OCI-LY3 (cell line): ENCODE measurements at regions not wholly inside any gene's neighbourhood (a gene's known extent, or its start where the extent isn't known, plus 50 kb on each side); places are given as distances from the start of the nearest gene placed in this dataset.

Experiments used
- H2AFZ ChIP-seq: fragments of 200-600, 300-600 bp; shearing (Covaris generic); 2 replicates; pipeline ENCODE4 v1.6.0; 2014; ENCODE audit warnings: antibody characterized with exemption, low read depth, low read length
- H3K27ac ChIP-seq: fragments of 200-600, 300-600 bp; sonication (generic); 2 replicates; pipeline ENCODE4 v1.5.1; 2014; ENCODE audit warnings: mild to moderate bottlenecking, low read length, moderate library complexity, mixed read lengths
- H3K27me3 ChIP-seq: fragments of 200-600, 300-600 bp; sonication (generic); 2 replicates; pipeline ENCODE4 v1.6.1; 2014; ENCODE audit warnings: low read depth, low read length, mixed read lengths
- H3K36me3 ChIP-seq: fragments of 200-600, 300-600 bp; sonication (generic); replicated peaks from 2 replicates; pipeline ENCODE3; 2014; ENCODE audit warnings: low read depth, low read length, mixed read lengths
- H3K4me1 ChIP-seq: fragments of 300-600, 200-600 bp; sonication (generic); 2 replicates; pipeline ENCODE4 v1.6.1; 2014; ENCODE audit warnings: low read length, mixed read lengths
- H3K4me2 ChIP-seq: fragments of 200-600, 300-600 bp; sonication (generic); 2 replicates; pipeline ENCODE4 v1.6.1; 2014; ENCODE audit warnings: low read length, mixed read lengths
- H3K4me3 ChIP-seq: fragments of 300-600, 200-600 bp; sonication (generic); 2 replicates; pipeline ENCODE4 v1.5.1; 2014; ENCODE audit warnings: antibody characterized with exemption, mild to moderate bottlenecking, low read length, moderate library complexity
- H3K79me2 ChIP-seq: fragments of 300-600, 200-600 bp; shearing (Covaris generic); 2 replicates; pipeline ENCODE4 v1.6.1; 2014; ENCODE audit warnings: mild to moderate bottlenecking, low read length, mixed read lengths
- H3K9ac ChIP-seq: fragments of 300-600, 200-600 bp; shearing (Covaris generic); 2 replicates; pipeline ENCODE4 v1.6.0; 2014; ENCODE audit warnings: mild to moderate bottlenecking, low read length, moderate library complexity
- H3K9me3 ChIP-seq: fragments of 200-600, 300-600 bp; shearing (Covaris generic); 2 replicates; pipeline ENCODE4 v1.6.1; 2014; ENCODE audit warnings: low read length, mixed read lengths; ENCODE audit not compliant: insufficient read depth
- H4K20me1 ChIP-seq: fragments of 200-600, 300-600 bp; sonication (generic); 2 replicates; pipeline ENCODE4 v1.6.1; 2016; ENCODE audit warnings: low read length, mixed read lengths; ENCODE audit not compliant: insufficient read depth
- CTCF ChIP-seq: fragments of 200-600, 300-600 bp; sonication (generic); IDR thresholded peaks from 2 replicates; pipeline ENCODE4 v1.5.1; 2014; ENCODE audit warnings: antibody characterized with exemption, low read length, low read depth
- EZH2phosphoT487 ChIP-seq: fragments of 200-600 bp; shearing (Covaris generic); IDR thresholded peaks from 2 replicates; pipeline ENCODE4 v1.6.1; 2018; ENCODE audit warnings: antibody characterized with exemption, mixed run types, low read depth

- no peak overlapping the region for H3K27ac ChIP-seq
- no peaks in the 10 kb centered on the region for H3K79me2 ChIP-seq
- H3K9me3 ChIP-seq: no peaks in the 10 kb centered on the region
- no peaks in the 10 kb centered on the region for H3K27me3 ChIP-seq
- H2AFZ ChIP-seq: no peak overlapping the region
- H3K4me3 ChIP-seq: no peak overlapping the region
- H3K4me1 ChIP-seq: no peaks in the 10 kb centered on the region
- H3K9ac ChIP-seq: no peak overlapping the region
- no peak overlapping the region for H3K4me2 ChIP-seq
- TF ChIP-seq EZH2phosphoT487: no peak
- no peak for TF ChIP-seq CTCF
- no peaks in the 10 kb centered on the region for H3K36me3 ChIP-seq
- no peaks in the 10 kb centered on the region for H4K20me1 ChIP-seq
Observed at GRCh38 chr6:100987556-100987955, 106.4 kb upstream of the ASCC3 start.

DNA sequence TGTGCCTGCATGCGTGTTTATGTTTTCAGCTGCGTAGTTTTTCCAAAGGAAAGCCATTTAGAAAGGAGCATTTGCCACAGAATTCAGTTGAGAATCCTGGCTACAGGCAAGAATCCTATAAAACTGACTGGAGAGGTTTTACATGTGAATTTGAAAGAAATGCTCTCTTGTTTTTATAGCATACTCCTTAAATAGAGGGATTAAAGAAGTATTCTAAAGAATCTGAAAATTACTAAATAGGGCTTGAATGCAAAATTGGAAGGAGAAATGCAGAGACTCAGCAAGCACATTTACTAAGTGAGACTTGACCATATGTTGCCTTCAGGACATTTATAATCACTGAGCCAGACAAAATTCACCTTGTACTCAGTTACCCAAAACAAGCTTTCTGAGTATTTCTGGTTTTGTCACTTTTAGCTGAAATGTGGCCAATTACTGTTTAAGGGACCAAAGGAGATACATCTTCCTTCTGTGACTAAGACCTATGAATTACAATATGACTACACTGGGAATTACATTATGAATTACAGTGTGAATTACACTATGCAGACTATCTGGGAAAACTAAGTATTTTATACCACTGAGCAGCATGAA is 107.4 kb upstream of the ASCC3 start:
- Histone ChIP-seq H3K27me3 (no peaks in the 10 kb centered on the region), H3K36me3 (no peaks in the 10 kb centered on the region), H3K4me2 (no peak overlapping the region), H3K9me3 (no peaks in the 10 kb centered on the region), H3K9ac (no peak overlapping the region), H3K4me3 (no peak overlapping the region), H2AFZ (no peak overlapping the region), H3K27ac (no peak overlapping the region), H4K20me1 (no peaks in the 10 kb centered on the region), H3K79me2 (no peaks in the 10 kb centered on the region), H3K4me1 (no peaks in the 10 kb centered on the region)
- TF ChIP-seq CTCF (no peak), EZH2phosphoT487 (no peak)

DNA sequence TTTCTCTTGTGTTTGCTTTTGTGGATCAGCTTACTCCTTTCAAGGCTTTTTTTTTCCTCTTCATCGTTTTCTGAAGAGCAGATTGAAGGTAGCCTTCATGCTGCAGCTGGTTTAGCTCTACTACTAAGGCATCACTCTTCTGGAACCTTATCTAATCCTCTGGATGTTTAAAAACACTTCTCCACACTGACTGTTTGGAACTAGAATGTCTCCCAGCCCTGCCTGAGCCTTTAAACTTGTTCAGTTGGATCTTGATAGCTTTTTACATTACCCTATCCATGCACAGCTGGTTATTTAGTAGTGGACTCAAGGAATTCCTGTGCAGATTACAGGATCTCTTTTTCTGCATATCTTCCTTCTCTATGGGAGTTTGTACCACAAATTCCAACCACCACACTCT is 108.9 kb upstream of the ASCC3 start:
- no peaks in the 10 kb centered on the region for H3K36me3 ChIP-seq
- H3K4me3 ChIP-seq: no peak overlapping the region
- no peak overlapping the region for H3K4me2 ChIP-seq
- H3K9ac ChIP-seq: no peak overlapping the region
- no peak overlapping the region for H3K27ac ChIP-seq
- no peaks in the 10 kb centered on the region for H4K20me1 ChIP-seq
- H3K27me3 ChIP-seq: no peaks in the 10 kb centered on the region
- H3K79me2 ChIP-seq: no peaks in the 10 kb centered on the region
- no peaks in the 10 kb centered on the region for H3K4me1 ChIP-seq
- H2AFZ ChIP-seq: no peak overlapping the region
- no peak for TF ChIP-seq CTCF
- TF ChIP-seq EZH2phosphoT487: no peak
- H3K9me3 ChIP-seq: no peaks in the 10 kb centered on the region

DNA sequence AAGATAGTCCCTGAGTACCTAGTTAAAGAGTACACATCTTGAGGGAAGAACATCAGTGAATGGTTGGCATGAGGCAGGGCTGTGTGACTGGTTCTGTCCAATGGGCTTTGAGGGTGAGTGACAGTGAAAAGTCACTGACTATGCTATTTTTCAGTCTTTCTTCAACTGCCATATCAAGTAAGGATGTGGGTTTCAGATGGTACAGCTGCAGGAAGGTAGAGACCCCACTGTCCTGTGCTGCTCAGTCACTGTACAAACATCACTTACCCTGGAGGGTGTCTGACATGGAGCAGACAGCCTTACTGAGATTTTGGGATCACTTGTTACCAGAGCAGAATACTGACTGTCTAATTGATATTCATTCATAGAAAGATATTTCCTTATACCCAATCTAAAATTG is 115.3 kb upstream of the ASCC3 start:
- H3K9ac ChIP-seq: no peak overlapping the region
- TF ChIP-seq EZH2phosphoT487: no peak
- TF ChIP-seq CTCF: no peak
- H3K27me3 ChIP-seq: no peaks in the 10 kb centered on the region
- H3K36me3 ChIP-seq: no peaks in the 10 kb centered on the region
- H3K4me1 ChIP-seq: peaks cover 14% of the 10 kb centered on the region
- H4K20me1 ChIP-seq: no peaks in the 10 kb centered on the region
- H3K4me2 ChIP-seq: no peak overlapping the region
- H3K27ac ChIP-seq: no peak overlapping the region
- no peaks in the 10 kb centered on the region for H3K79me2 ChIP-seq
- no peaks in the 10 kb centered on the region for H3K9me3 ChIP-seq
- H2AFZ ChIP-seq: no peak overlapping the region
- no peak overlapping the region for H3K4me3 ChIP-seq
